IPS-15b (cell line): ENCODE measurements at regions not wholly inside any gene's neighbourhood (a gene's known extent, or its start where the extent isn't known, plus 50 kb on each side); places are given as distances from the start of the nearest gene placed in this dataset.

Experiments
- H3K27me3 ChIP-seq: one replicate; pipeline ENCODE4 v1.6.1; 2013; ENCODE audit warnings: low read length; ENCODE audit not compliant: control insufficient read depth, insufficient read depth
- H3K36me3 ChIP-seq: one replicate; pipeline ENCODE4 v1.6.1; 2013; ENCODE audit warnings: low read length; ENCODE audit not compliant: control insufficient read depth, insufficient read depth
- H3K4me1 ChIP-seq: one replicate; pipeline ENCODE4 v1.6.1; 2013; ENCODE audit warnings: mild to moderate bottlenecking, low read length; ENCODE audit not compliant: control insufficient read depth, insufficient read depth
- H3K4me3 ChIP-seq: one replicate; pipeline ENCODE4 v1.5.1; 2013; ENCODE audit warnings: low read depth, low read length
- H3K9ac ChIP-seq: one replicate; pipeline ENCODE4 v1.6.1; 2013; ENCODE audit warnings: low read depth, mild to moderate bottlenecking, low read length
- H3K9me3 ChIP-seq: one replicate; pipeline ENCODE4 v1.6.1; 2013; ENCODE audit warnings: mild to moderate bottlenecking, low read length; ENCODE audit not compliant: control insufficient read depth, insufficient read depth

GRCh38 chr18:28875059-28875458, 698.1 kb upstream of the CDH2 start:
- no peaks in the 10 kb centered on the region for H3K4me1 ChIP-seq
- H3K27me3 ChIP-seq: no peaks in the 10 kb centered on the region
- H3K36me3 ChIP-seq: no peaks in the 10 kb centered on the region
- no peak overlapping the region for H3K9ac ChIP-seq
- H3K9me3 ChIP-seq: no peaks in the 10 kb centered on the region
- no peak overlapping the region for H3K4me3 ChIP-seq

- Histone ChIP-seq H3K4me3 (no peak overlapping the region), H3K4me1 (no peaks in the 10 kb centered on the region), H3K27me3 (no peaks in the 10 kb centered on the region), H3K36me3 (no peaks in the 10 kb centered on the region), H3K9ac (no peak overlapping the region), H3K9me3 (no peaks in the 10 kb centered on the region)
These were observed 686.5 kb upstream of the CDH2 start for GRCh38 chr18:28863396-28863795.

- Histone ChIP-seq H3K9me3 (no peaks in the 10 kb centered on the region), H3K27me3 (no peaks in the 10 kb centered on the region), H3K36me3 (no peaks in the 10 kb centered on the region), H3K4me1 (no peaks in the 10 kb centered on the region), H3K9ac (no peak overlapping the region), H3K4me3 (no peak overlapping the region)
These were observed 681.3 kb upstream of the CDH2 start for GRCh38 chr18:28858248-28858647.

- H3K4me3 ChIP-seq: no peak overlapping the region
- no peaks in the 10 kb centered on the region for H3K4me1 ChIP-seq
- no peak overlapping the region for H3K9ac ChIP-seq
- H3K36me3 ChIP-seq: no peaks in the 10 kb centered on the region
- no peaks in the 10 kb centered on the region for H3K27me3 ChIP-seq
- H3K9me3 ChIP-seq: no peaks in the 10 kb centered on the region
These were observed 679.1 kb upstream of the CDH2 start for GRCh38 chr18:28855989-28856388.

GRCh38 chr18:28855524-28855923, 678.6 kb upstream of the CDH2 start:
- H3K27me3 ChIP-seq: no peaks in the 10 kb centered on the region
- H3K36me3 ChIP-seq: no peaks in the 10 kb centered on the region
- H3K4me3 ChIP-seq: no peak overlapping the region
- no peaks in the 10 kb centered on the region for H3K9me3 ChIP-seq
- H3K4me1 ChIP-seq: no peaks in the 10 kb centered on the region
- no peak overlapping the region for H3K9ac ChIP-seq

- Histone ChIP-seq H3K36me3 (no peaks in the 10 kb centered on the region), H3K4me1 (no peaks in the 10 kb centered on the region), H3K9me3 (no peaks in the 10 kb centered on the region), H3K9ac (no peak overlapping the region), H3K27me3 (no peaks in the 10 kb centered on the region), H3K4me3 (no peak overlapping the region)
These were observed 678.0 kb upstream of the CDH2 start for GRCh38 chr18:28854964-28855363.

GRCh38 chr18:28846958-28847357, 670.0 kb upstream of the CDH2 start:
- Histone ChIP-seq H3K27me3 (no peaks in the 10 kb centered on the region), H3K4me1 (no peaks in the 10 kb centered on the region), H3K9me3 (no peaks in the 10 kb centered on the region), H3K4me3 (no peak overlapping the region), H3K36me3 (no peaks in the 10 kb centered on the region), H3K9ac (no peak overlapping the region)

- Histone ChIP-seq H3K36me3 (no peaks in the 10 kb centered on the region), H3K4me3 (no peak overlapping the region), H3K4me1 (no peaks in the 10 kb centered on the region), H3K9me3 (no peaks in the 10 kb centered on the region), H3K9ac (no peak overlapping the region), H3K27me3 (no peaks in the 10 kb centered on the region)
These were observed 660.2 kb upstream of the CDH2 start for GRCh38 chr18:28837100-28837499.

GRCh38 chr18:28834889-28835288, 658.0 kb upstream of the CDH2 start:
- no peak overlapping the region for H3K9ac ChIP-seq

GRCh38 chr18:28831908-28832307, 655.0 kb upstream of the CDH2 start:
- H3K36me3 ChIP-seq: no peaks in the 10 kb centered on the region
- H3K27me3 ChIP-seq: no peaks in the 10 kb centered on the region
- H3K4me3 ChIP-seq: no peak overlapping the region
- no peak overlapping the region for H3K9ac ChIP-seq
- H3K4me1 ChIP-seq: peaks cover 9% of the 10 kb centered on the region
- H3K9me3 ChIP-seq: no peaks in the 10 kb centered on the region

More at GRCh38 chr18:28834889-28835288, 658.0 kb upstream of the CDH2 start:
- Histone ChIP-seq H3K4me1 (peaks cover 5% of the 10 kb centered on the region), H3K4me3 (no peak overlapping the region), H3K9me3 (no peaks in the 10 kb centered on the region), H3K36me3 (no peaks in the 10 kb centered on the region), H3K27me3 (no peaks in the 10 kb centered on the region)

- H3K9ac ChIP-seq: no peak overlapping the region
- H3K27me3 ChIP-seq: no peaks in the 10 kb centered on the region
- no peaks in the 10 kb centered on the region for H3K36me3 ChIP-seq
- no peaks in the 10 kb centered on the region for H3K9me3 ChIP-seq
- H3K4me3 ChIP-seq: no peak overlapping the region
- H3K4me1 ChIP-seq: peaks cover 9% of the 10 kb centered on the region
These were observed 654.5 kb upstream of the CDH2 start for GRCh38 chr18:28831476-28831875.

- Histone ChIP-seq H3K36me3 (no peaks in the 10 kb centered on the region), H3K9ac (no peak overlapping the region), H3K9me3 (no peaks in the 10 kb centered on the region), H3K27me3 (no peaks in the 10 kb centered on the region), H3K4me3 (no peak overlapping the region), H3K4me1 (peaks cover 4% of the 10 kb centered on the region)
These were observed 649.2 kb upstream of the CDH2 start for GRCh38 chr18:28826107-28826506.

- Histone ChIP-seq H3K9me3 (no peaks in the 10 kb centered on the region), H3K9ac (no peak overlapping the region), H3K4me1 (peaks cover 4% of the 10 kb centered on the region), H3K27me3 (no peaks in the 10 kb centered on the region), H3K4me3 (no peak overlapping the region), H3K36me3 (no peaks in the 10 kb centered on the region)
These were observed 647.2 kb upstream of the CDH2 start for GRCh38 chr18:28824183-28824574.
